Globus pallidus (tissue), 1 donor: ENCODE measurements at regions not wholly inside any gene's neighbourhood (a gene's known extent, or its start where the extent isn't known, plus 50 kb on each side); places are given as distances from the start of the nearest gene placed in this dataset.
"Not testable (repeated sequence)": the region's sequence is repeated elsewhere in the genome, so short reads cannot be mapped to it uniquely, and the experiment has no call there.

Experiments
- DNase-seq: peaks from one replicate; pipeline ENCODE4 v3.0.0-alpha.2; 2015; ENCODE audit warnings: low spot score

DNA sequence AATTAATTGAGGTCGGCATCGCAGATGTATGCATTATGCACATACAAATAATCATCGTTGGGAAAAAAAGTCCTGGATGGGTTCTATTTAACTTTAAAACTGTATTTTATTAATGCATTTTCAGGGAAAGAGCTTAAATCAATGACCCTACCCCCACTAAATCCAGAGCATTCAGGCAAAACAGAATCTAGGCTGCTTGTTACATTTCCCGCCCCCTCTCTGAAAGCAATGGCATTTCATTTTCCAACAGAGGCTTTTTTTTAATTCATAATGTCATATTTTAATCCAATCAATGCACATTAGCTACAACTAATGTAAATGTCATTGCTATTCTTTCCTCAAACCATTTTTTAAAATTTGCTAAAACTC, 117.4 kb upstream of the GRIA1 start:
- no peak for DNase-seq

DNA sequence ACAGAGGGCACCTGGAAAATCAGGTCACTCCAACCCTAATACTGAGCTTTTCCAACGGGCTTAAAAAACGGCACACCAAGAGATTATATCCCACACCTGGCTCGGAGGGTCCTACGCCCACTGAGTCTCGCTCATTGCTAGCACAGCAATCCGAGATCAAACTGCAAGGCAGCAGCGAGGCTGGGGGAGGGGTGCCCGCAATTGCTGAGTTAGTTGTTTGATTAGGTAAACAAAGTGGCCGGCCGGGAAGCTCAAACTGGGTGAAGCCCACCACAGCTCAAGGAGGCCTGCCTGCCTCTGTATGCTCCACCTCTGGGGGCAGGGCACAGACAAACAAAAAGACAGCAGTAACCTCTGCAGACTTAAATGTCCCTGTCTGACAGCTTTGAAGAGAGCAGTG, 108.8 kb upstream of the GRIA1 start:
- not testable (repeated sequence) for DNase-seq

DNA sequence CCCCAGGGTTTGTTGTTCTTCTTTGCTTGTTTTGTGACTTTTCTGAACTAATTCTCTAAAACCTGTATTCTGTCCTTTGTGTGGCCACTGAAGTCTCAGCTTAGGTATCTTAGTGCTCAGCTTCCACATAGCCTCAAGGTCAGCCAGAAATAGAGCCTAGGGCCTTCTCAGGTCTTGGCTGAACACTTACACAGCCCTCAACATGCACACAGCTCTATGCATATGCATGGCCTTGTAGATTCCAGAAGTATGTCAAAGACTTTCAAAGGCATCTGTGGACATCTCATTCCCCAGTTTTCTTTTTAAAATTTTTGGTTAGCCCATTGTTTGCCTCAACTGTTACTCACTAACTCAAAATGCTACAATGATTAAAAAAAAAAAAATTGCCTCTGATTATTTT, 99.9 kb upstream of the GRIA1 start:
- DNase-seq: no peak

DNA sequence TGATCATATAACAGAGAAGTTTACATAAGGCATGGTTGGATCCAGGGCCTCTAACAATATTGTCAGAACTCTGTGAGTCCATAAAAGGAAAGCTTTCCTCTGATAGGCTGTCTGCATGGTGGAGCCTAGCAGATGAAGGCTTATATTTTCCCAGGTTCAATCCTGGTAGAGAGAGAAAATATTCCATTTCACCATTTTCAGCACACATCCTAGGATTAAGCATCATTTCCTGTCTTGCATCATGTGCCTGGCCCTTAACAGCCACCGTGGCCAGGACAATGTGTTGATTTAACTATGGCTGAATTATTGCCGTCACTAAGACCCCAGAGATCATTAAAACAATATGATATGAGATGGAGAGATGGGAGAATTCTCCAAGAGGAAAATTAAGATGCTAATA, 90.9 kb upstream of the GRIA1 start:
- no peak for DNase-seq

DNA sequence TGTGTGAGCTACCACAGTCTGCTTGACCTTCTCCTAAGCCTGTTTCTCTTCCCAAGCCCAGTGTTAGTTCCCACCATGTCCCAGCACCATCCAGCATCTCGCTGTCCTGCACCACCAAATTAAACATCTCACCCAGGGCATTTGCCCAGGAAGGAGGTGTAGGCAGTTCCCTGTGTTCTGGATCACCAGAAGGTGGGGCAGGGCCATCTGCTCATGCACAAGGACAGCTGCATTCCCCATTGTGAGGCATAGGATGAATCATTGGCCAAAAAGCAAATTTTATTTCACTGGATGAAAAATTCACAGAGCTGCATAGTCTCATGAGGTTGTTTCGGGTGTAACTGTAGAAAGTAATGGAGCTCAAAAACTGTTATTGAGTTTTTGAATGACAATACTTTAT, 89.5 kb upstream of the GRIA1 start:
- DNase-seq: no peak

DNA sequence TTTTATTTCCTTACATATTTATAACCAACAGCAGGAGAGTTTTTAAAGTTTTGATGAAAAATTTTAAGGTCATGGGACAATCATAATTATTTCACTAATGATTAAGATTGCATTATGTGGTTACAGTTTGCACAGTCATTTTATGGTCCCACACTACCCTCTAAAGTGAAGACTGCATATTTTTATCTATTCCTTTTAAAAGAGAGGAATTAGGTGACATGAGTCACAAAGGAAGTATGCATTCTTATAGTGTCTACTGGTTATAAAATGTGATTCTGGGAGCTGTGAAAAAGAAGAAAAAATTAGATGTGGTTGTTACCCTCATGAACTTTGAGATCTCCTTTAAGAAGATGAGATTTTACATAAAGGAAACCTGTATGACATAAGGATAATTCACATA, 87.9 kb upstream of the GRIA1 start:
- DNase-seq: no peak

DNA sequence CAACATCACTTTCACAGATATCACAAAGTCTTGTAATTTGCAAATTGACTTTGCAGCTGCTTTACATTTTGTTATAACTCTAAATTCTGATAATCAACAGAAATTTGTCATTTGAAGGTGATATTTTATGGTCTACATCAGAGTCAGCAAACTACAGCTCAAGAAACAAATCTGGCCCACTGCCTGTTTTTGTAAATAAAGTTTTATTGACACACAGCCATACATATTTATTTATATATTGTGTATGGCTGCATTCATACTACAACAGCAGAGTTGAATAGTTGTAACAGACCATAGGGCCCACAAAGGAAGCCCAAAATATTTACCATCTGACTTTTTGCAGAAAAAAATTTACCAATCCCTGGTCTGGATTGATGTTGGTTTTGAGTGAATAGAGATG, 87.0 kb upstream of the GRIA1 start:
- no peak for DNase-seq

DNA sequence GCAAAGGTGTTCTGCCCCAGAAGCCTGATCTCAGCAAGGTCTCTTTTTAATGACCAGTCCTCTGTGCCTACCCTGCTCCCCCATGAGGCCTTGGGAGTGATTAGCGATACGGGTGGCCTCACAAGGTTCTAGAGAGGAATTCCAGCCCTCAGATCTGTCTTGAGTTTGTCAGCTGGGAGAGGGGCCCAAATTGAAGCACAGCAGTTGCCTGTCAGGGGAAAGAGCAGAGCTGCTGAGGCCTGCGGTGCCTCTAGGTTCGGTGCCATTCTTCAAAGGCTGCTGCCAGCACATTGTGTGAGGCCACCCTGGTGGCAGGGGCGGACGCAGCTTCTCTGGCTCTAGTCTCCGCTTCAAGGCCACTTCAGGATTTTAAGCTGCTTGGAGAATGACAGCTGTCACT, 85.7 kb upstream of the GRIA1 start:
- no peak for DNase-seq

DNA sequence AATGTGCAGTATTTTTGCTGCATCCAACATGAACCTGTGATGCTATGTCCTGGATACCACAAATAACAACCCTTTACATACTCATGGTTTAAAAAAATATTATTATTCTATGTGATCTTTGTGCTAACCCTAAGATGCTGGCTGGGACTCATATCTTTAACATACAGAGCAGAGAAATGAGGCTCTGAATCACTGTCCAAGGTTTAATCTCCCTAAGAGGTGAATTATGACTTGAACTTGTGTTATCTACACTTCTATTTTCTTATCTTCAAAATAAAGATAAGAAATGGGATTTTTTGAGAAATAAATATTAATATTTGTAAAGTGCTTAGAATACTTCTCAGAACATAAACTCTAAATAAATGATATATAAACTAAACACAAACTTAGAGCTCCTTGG, 68.8 kb upstream of the GRIA1 start:
- no peak for DNase-seq

DNA sequence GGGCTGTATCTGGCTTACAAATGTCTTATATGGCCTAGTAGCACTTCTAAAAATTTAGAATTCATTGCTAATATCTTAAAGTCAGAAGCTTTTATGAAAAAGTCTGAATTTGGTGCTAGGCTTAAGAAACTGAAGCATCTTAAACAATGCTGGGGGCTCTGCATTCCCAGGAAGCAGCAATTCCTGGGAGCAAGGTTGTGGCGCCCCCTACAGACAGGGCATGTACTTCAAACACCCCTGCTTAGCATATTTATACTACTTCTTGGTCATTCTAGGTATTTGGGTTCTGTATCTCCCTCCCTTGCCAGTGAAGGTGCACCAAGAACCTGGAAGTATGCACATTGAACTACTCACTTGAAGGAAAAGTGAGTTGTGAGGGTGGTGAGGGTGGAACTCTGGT, 64.6 kb upstream of the GRIA1 start:
- DNase-seq: no peak

DNA sequence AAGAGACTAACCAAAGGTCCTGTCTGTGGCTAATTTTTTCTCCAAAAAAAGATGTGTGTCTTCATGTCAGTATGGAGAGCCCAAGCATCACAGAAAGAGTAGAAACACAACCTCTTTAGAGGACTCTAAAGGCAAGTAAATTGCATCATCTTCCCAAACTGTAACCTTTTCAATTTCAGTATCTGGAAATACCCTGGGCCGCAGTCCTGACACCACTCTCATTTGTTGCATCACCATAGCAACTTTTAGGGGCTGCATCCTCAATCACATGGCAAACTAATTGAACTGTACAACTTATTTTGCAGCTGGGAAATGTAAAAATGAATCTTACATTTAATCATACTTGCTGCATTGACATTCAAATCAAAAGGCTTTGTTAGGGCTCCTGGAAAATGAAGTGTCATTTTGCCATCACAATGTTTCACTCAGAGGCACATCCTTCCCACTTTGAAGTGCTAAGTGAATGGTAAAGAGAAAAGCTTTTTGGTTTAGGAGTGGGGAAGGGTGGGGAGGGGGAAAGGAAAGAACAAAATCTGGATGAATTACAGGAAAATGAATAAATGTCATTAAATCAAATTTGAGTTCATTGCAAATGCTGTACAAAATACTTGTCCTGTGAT, 60.6 kb upstream of the GRIA1 start:
- no peak for DNase-seq

DNA sequence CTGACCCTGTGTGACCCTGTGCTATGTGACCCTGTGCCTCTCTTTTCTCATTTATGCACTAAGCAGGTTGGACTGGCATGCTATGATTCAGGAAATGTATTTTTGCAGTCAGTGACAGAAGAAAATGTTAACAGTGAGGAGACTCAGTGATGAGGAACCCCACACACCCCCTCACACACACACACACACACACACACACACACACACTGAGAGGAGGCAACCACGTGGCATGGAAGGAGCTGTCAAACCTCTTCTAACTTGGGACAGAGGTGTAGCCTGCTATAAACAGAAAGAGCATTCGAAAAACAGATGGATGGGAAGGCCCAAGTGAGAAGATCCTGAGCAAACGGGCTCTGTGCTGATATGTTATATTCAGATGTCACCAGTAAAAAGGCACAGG, 57.9 kb upstream of the GRIA1 start:
- DNase-seq: no peak

DNA sequence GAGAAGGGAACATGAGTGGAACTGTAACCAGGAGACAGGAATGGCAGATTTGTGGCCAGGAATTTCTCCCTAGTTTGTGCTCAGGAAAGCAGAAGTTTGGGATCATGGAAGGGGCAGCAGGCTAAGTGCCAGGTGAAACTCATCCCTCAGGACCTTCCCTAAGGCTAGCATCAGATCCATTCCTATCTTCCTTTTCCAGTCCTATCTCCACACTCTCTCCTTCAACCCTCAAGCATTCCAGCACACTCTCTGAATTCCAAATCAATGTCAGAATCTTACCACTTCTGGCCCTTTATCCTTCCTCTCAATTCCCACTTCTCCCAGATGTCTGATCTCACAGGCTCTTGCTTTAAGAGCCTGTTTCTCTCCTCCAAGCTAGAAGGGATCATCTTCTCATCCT, 53.2 kb upstream of the GRIA1 start:
- no peak for DNase-seq

DNA sequence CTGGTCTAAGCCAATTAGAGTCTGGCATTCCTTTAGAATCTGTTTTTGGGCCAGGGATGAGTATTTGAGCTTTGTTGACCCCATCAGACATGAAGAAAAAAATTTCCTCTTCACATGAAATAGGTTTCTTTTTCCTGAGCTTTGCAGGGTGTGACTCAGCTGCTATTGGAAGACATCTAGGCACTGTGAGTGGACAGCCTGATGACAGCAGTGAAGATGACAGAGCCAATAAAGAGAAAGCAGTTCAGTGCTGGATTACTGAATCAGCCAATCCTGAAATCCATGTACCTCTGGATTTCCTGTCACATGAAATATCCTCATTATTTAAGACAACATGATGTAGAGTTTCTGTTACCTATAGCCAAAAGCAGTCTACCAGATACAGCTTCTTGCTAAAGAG, 51.3 kb upstream of the GRIA1 start:
- DNase-seq: no peak
